ENCODE measurements at regions not wholly inside any gene's neighbourhood (a gene's known extent, or its start where the extent isn't known, plus 50 kb on each side); places are given as distances from the start of the nearest gene placed in this dataset.
"Not testable (repeated sequence)": the region's sequence is repeated elsewhere in the genome, so short reads cannot be mapped to it uniquely, and the experiment has no call there.

- FAIRE-seq, result no peak
Observed at GRCh38 chr18:40313030-40313642, 1641.9 kb upstream of the PIK3C3 start.

DNA sequence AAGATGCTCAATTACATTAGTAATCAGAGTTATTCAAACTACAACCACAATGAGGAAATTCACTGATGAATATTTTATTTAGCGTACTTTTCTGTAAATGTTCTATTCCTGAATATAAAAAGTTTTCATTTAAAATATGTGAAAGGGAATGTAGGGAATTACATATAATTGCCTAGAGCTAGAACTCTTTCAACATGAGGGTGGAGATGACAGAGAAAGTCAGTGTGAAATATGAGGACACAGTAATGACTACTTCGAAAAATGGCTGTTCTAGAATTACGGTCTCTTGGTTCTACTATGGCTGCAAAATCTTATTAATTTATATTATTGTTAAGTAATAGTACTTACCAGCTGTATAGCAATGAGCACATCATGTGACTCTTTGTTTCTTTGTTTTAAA is 1647.4 kb upstream of the PIK3C3 start:
- FAIRE-seq, result no peak

GRCh38 chr18:40296717-40297413 is 1658.2 kb upstream of the PIK3C3 start:
- FAIRE-seq, result no peak

- FAIRE-seq, result no peak
Observed at GRCh38 chr18:40292985-40293710, 1661.9 kb upstream of the PIK3C3 start.

- FAIRE-seq, result no peak
Observed at GRCh38 chr18:40283560-40283959, 1671.5 kb upstream of the PIK3C3 start.

- not testable (repeated sequence) for FAIRE-seq
Observed at GRCh38 chr18:40281356-40281755, 1673.7 kb upstream of the PIK3C3 start.

- no peak for FAIRE-seq
Observed at GRCh38 chr18:40274618-40275196, 1680.3 kb upstream of the PIK3C3 start.

DNA sequence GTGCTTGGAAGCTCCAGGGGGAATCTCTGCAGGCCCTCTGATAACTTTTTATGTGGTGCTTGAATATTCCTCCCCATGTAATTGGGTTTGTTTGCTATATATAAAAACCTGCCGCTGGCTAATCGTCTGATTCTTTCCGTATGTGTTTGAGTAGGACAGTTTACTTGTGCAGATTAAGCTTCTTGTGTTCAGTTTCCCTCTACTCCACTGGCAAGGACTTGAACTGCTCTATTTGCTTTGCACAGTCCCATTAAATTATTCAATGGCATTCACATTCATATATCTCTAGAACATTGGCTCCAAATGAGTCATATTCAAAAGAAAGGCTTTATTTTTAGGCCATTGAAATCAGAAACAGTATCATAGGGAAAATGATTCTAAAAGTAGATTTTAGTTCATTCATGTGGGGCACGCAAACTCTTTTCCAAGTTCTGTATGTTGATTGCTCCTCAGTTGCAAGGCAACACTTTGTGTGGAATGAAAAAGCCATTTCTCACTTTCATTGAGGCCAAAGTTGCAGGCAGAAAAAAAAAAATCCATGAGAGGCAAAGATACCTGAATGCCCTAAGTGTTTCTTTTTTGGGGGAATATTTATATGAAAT is 1682.3 kb upstream of the PIK3C3 start:
- no peak for FAIRE-seq

GRCh38 chr18:40259115-40259835 is 1695.8 kb upstream of the PIK3C3 start:
- no peak for FAIRE-seq

DNA sequence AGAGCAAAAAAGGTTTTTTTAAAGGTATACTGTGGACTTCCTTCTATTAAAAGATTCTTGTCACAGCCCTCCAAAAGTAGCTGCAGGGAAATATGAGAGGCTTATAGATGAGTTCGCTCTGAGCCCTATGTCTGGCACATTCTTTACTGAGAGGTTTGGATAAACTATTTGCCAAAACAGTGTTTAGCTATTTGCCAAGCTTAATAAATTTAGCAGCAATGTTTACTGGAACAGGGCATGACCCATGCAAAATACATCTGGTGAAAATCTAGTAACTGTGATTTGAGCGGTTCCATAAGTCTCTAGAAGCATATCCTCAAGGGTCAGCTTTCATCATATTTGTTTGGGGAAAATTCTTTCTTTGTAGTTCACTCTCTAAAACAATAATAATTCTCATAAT is 1696.7 kb upstream of the PIK3C3 start:
- FAIRE-seq, result no peak

- FAIRE-seq, result no peak
Observed at GRCh38 chr18:40250236-40250635, 1704.8 kb upstream of the PIK3C3 start.

DNA sequence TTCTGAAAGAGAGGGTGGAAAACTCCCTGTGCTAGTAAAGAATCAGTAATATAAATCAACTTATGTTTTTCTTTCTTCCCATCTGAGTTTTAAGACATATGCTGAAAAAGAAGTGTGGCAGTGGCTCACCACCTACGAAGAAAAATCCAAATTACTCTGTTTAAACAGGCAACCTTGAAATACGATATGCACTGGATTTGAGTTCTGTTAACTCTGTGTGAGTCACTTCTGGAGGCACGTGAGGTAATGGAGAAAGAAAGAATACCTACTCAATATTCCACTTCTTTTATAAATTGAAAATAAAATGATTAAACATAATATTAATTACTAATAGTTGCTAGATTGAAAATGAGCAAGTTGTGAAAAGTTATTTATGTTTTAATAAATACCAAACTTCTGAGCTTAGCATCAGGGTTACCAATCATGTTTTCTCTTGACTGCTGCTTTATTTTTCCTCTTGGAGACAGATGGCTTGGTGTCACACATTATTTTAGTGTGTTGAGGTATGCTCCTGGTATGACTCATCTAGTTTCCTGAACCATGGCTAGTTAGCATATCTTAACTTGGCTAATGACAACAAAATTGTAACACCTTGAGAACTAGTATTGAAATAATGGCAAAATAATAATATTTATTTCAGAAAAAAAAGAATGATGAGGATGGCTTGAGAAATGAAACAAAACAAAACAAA is 1705.5 kb upstream of the PIK3C3 start:
- FAIRE-seq, result no peak

- not testable (repeated sequence) for FAIRE-seq
Observed at GRCh38 chr18:40245612-40246011, 1709.4 kb upstream of the PIK3C3 start.

DNA sequence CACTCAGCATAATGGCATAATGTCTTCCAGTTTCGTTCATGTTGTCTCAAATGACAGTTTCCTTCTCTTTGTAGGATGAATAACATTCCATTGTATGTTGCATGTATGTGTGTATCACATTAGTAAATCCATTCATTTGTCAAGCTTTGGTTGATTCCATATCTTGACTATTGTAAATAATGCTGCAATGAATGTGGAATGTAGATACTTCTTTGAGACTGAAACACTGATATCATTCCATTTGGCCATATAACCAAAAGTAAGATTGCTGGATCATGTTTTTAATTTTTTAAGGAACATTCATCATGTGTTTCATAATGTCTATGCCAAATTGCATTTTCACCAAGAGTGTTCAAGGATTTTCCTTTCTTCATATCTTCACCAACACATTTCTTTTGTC is 1711.4 kb upstream of the PIK3C3 start:
- FAIRE-seq, result no peak

DNA sequence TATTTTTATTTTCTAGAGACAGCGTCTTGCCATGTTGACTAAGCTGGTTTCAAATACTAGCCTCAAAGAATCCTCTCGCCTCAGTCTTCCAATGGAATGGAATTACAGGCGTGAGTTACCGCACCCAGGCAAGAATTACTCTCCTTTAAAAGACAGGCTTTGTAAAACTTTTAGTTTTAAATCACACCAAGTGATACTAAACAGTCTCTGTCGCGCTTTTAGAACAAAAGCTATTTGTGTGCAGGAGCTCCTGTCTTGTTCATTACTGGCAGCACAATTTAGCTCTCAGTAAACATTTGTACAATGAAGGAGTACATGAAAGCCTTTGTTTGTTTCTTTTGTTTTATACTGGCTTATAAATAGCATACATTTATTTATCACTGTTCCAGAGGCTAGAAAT is 1719.2 kb upstream of the PIK3C3 start:
- FAIRE-seq, result no peak

- no peak for FAIRE-seq
Observed at GRCh38 chr18:40235323-40235722, 1719.7 kb upstream of the PIK3C3 start.

DNA sequence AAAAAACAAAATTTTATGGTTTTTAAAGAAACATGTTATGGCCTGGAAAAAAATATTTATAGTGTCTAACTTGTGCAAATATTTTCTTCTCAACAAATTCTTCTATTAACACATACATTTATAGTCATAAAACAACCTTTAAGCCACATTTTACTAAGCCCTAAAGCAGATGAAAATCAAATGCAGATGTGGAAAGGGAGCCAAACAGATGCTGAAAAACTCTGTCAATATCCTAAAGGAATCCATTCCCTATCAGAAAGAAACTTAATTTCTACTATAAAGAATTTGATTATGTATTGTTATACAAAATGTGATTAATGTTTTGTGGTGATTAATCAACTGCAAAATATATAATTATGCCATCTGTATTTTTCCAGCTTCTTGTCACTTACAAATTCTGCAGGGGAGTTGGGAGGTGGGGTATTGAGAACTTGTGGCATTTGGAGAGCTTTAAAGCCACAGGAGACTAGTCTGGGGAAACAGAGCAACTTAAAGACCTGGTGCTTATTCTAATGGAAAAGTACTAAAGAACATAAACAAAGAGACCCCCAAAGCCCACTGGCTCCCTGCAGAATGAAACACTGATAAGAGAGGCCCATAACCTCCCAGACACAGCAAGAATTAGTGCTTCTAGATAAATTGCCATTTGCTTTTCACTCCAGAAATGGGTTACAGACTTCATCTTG is 1721.0 kb upstream of the PIK3C3 start:
- FAIRE-seq, result no peak

- FAIRE-seq, result no peak
Observed at GRCh38 chr18:40222776-40223175, 1732.3 kb upstream of the PIK3C3 start.

GRCh38 chr18:40216856-40217255 is 1738.2 kb upstream of the PIK3C3 start:
- no peak for FAIRE-seq

- no peak for FAIRE-seq
Observed at GRCh38 chr18:40215979-40216378, 1739.1 kb upstream of the PIK3C3 start.

DNA sequence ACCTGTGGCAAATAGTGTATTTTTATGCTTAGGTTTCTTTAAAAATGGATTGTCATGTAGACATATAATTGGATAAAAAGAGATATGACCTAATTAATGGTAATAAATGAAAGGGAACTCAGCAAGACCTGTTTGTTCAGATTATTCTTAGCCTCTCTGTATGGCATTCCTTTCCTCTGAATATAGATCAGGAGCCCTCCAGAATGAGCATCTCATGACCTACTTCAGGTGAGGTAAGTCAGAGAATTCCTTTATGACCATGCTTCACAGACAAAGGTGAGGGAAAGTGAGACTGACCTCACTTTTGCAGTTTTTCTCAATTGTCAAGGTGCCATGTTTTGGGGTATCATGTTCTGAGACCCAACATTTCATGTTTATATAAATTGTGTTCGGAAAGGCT is 1744.3 kb upstream of the PIK3C3 start:
- no peak for FAIRE-seq

Data from TTC549 (cell line).